Ureter (tissue), 1 donor: ENCODE measurements at regions not wholly inside any gene's neighbourhood (a gene's known extent, or its start where the extent isn't known, plus 50 kb on each side); places are given as distances from the start of the nearest gene placed in this dataset.
"Not testable (repeated sequence)": the region's sequence is repeated elsewhere in the genome, so short reads cannot be mapped to it uniquely, and the experiment has no call there.

Experiments
- DNase-seq: peaks from one replicate; pipeline ENCODE4 v3.0.0-alpha.2; 2020; ENCODE audit warnings: low spot score
- donor health status: DM: yes; HTN: yes; CAD: no.

- no peak for DNase-seq
These were observed 990.7 kb downstream of the CCSER2 start for GRCh38 chr10:85318809-85319807.

GRCh38 chr10:85319826-85320225, 991.4 kb downstream of the CCSER2 start:
- DNase-seq = no peak

GRCh38 chr10:85333594-85333993, 1005.2 kb downstream of the CCSER2 start:
- DNase-seq = no peak

GRCh38 chr10:85362401-85362800, 1004.2 kb downstream of the GRID1 start:
- DNase-seq = no peak

GRCh38 chr10:85377029-85377806, 989.4 kb downstream of the GRID1 start:
- DNase-seq = no peak

- no peak for DNase-seq
These were observed 987.3 kb downstream of the GRID1 start for GRCh38 chr10:85379338-85379737.

- DNase-seq = no peak
These were observed 965.5 kb downstream of the GRID1 start for GRCh38 chr10:85400981-85401695.

GRCh38 chr10:85402541-85402940, 964.1 kb downstream of the GRID1 start:
- no peak for DNase-seq

GRCh38 chr10:85407088-85407487, 959.5 kb downstream of the GRID1 start:
- no peak for DNase-seq

- DNase-seq = no peak
These were observed 958.2 kb downstream of the GRID1 start for GRCh38 chr10:85408388-85408787.

GRCh38 chr10:85410586-85410985, 956.0 kb downstream of the GRID1 start:
- not testable (repeated sequence) for DNase-seq

GRCh38 chr10:85413570-85413969, 953.0 kb downstream of the GRID1 start:
- DNase-seq = no peak

- no peak for DNase-seq
These were observed 945.9 kb downstream of the GRID1 start for GRCh38 chr10:85420501-85421191.

GRCh38 chr10:85421421-85421820, 945.2 kb downstream of the GRID1 start:
- DNase-seq = no peak

- no peak for DNase-seq
These were observed 937.5 kb downstream of the GRID1 start for GRCh38 chr10:85429126-85429525.

GRCh38 chr10:85430991-85431390, 935.6 kb downstream of the GRID1 start:
- no peak for DNase-seq

GRCh38 chr10:85433248-85433647, 933.3 kb downstream of the GRID1 start:
- no peak for DNase-seq

GRCh38 chr10:85444868-85445267, 921.7 kb downstream of the GRID1 start:
- no peak for DNase-seq

GRCh38 chr10:85445702-85446101, 920.9 kb downstream of the GRID1 start:
- no peak for DNase-seq

GRCh38 chr10:85446827-85447226, 919.8 kb downstream of the GRID1 start:
- DNase-seq = no peak

- no peak for DNase-seq
These were observed 918.9 kb downstream of the GRID1 start for GRCh38 chr10:85447690-85448089.
